RWPE2 (cell line): ENCODE measurements at regions not wholly inside any gene's neighbourhood (a gene's known extent, or its start where the extent isn't known, plus 50 kb on each side); places are given as distances from the start of the nearest gene placed in this dataset.

ENCODE experiments used
- ATAC-seq: fragments of 200-7000 bp; cut with Tn5 transposase; 3 replicates; pipeline ENCODE4 v1.9.1; 2021; ENCODE audit warnings: low read depth
- DNase-seq: peaks from one replicate; pipeline ENCODE4 v3.0.0-alpha.2; 2020; ENCODE audit warnings: low spot score
- H3K27ac ChIP-seq: fragments of 450-650 bp; 2 replicates; pipeline ENCODE4 v1.5.1; 2017; ENCODE audit warnings: mild to moderate bottlenecking; ENCODE audit not compliant: poor library complexity, severe bottlenecking
- H3K27me3 ChIP-seq: fragments of 250-450 bp; sonication (Bioruptor Pico); 2 replicates; pipeline ENCODE4 v1.5.1; 2021; ENCODE audit warnings: mild to moderate bottlenecking, moderate library complexity; ENCODE audit not compliant: insufficient read depth, poor library complexity, severe bottlenecking
- H3K36me3 ChIP-seq: fragments of 250-450 bp; sonication (Bioruptor Pico); 2 replicates; pipeline ENCODE4 v1.5.1; 2020; ENCODE audit warnings: low read depth, mild to moderate bottlenecking, moderate library complexity
- H3K4me1 ChIP-seq: fragments of 250-450 bp; sonication (Bioruptor Pico); 2 replicates; pipeline ENCODE4 v1.5.1; 2021; ENCODE audit warnings: mild to moderate bottlenecking, moderate library complexity; ENCODE audit not compliant: insufficient read depth, poor library complexity, severe bottlenecking
- H3K4me3 ChIP-seq: fragments of 250-450 bp; sonication (Bioruptor Pico); 2 replicates; pipeline ENCODE4 v1.5.1; 2021; ENCODE audit warnings: mild to moderate bottlenecking, moderate library complexity; ENCODE audit not compliant: severe bottlenecking
- H3K9me3 ChIP-seq: fragments of 250-450 bp; sonication (Bioruptor Pico); 2 replicates; pipeline ENCODE4 v1.5.1; 2021; ENCODE audit warnings: mild to moderate bottlenecking, moderate library complexity; ENCODE audit not compliant: severe bottlenecking
- CTCF ChIP-seq: fragments of 450-650 bp; IDR thresholded peaks from one replicate; pipeline ENCODE4 v1.5.1; 2017; ENCODE audit warnings: mild to moderate bottlenecking, moderate library complexity; ENCODE audit not compliant: poor library complexity, severe bottlenecking

- no peaks in the 10 kb centered on the region for H3K27me3 ChIP-seq
- no peak overlapping the region for H3K27ac ChIP-seq
- DNase-seq (no peak), ATAC-seq (no peak)
- no peaks in the 10 kb centered on the region for H3K4me1 ChIP-seq
- no peak overlapping the region for H3K4me3 ChIP-seq
- H3K9me3 ChIP-seq: no peaks in the 10 kb centered on the region
- no peaks in the 10 kb centered on the region for H3K36me3 ChIP-seq
- TF ChIP-seq CTCF: no peak
Observed at GRCh38 chr17:33739714-33740113, 446.6 kb upstream of the ASIC2 start.

- ATAC-seq: no peak
- TF ChIP-seq CTCF: no peak
- no peak overlapping the region for H3K27ac ChIP-seq
Observed at GRCh38 chr17:33745047-33745760, 452.1 kb upstream of the ASIC2 start.

GRCh38 chr17:33749171-33749570 is 456.1 kb upstream of the ASIC2 start:
- Histone ChIP-seq H3K36me3 (no peaks in the 10 kb centered on the region), H3K4me3 (no peak overlapping the region), H3K27me3 (peaks cover 4% of the 10 kb centered on the region), H3K9me3 (no peaks in the 10 kb centered on the region), H3K4me1 (no peaks in the 10 kb centered on the region), H3K27ac (no peak overlapping the region)
- ATAC-seq: no peak
- no peak for DNase-seq
- TF ChIP-seq CTCF: no peak

More at GRCh38 chr17:33745047-33745760, 452.1 kb upstream of the ASIC2 start:
- Histone ChIP-seq H3K9me3 (no peaks in the 10 kb centered on the region), H3K4me3 (no peak overlapping the region), H3K4me1 (no peaks in the 10 kb centered on the region), H3K27me3 (no peaks in the 10 kb centered on the region), H3K36me3 (no peaks in the 10 kb centered on the region)
- DNase-seq: no peak

- H3K27ac ChIP-seq: no peak overlapping the region
- DNase-seq (no peak), ATAC-seq (peak; percentile 80)
- no peaks in the 10 kb centered on the region for H3K9me3 ChIP-seq
- no peak overlapping the region for H3K4me3 ChIP-seq
- no peaks in the 10 kb centered on the region for H3K36me3 ChIP-seq
- TF ChIP-seq CTCF: peak; percentile 90
- H3K4me1 ChIP-seq: no peaks in the 10 kb centered on the region
- peaks cover 4% of the 10 kb centered on the region for H3K27me3 ChIP-seq
Observed at GRCh38 chr17:33750943-33751701, 458.0 kb upstream of the ASIC2 start.

GRCh38 chr17:33751702-33752065 is 458.6 kb upstream of the ASIC2 start:
- DNase-seq (no peak), ATAC-seq (no peak)
- no peaks in the 10 kb centered on the region for H3K4me1 ChIP-seq
- H3K27ac ChIP-seq: no peak overlapping the region
- H3K4me3 ChIP-seq: no peak overlapping the region
- H3K27me3 ChIP-seq: peaks cover 4% of the 10 kb centered on the region
- H3K9me3 ChIP-seq: no peaks in the 10 kb centered on the region
- TF ChIP-seq CTCF: no peak
- H3K36me3 ChIP-seq: no peaks in the 10 kb centered on the region
